ENCODE measurements at regions not wholly inside any gene's neighbourhood (a gene's known extent, or its start where the extent isn't known, plus 50 kb on each side); places are given as distances from the start of the nearest gene placed in this dataset.

DNA sequence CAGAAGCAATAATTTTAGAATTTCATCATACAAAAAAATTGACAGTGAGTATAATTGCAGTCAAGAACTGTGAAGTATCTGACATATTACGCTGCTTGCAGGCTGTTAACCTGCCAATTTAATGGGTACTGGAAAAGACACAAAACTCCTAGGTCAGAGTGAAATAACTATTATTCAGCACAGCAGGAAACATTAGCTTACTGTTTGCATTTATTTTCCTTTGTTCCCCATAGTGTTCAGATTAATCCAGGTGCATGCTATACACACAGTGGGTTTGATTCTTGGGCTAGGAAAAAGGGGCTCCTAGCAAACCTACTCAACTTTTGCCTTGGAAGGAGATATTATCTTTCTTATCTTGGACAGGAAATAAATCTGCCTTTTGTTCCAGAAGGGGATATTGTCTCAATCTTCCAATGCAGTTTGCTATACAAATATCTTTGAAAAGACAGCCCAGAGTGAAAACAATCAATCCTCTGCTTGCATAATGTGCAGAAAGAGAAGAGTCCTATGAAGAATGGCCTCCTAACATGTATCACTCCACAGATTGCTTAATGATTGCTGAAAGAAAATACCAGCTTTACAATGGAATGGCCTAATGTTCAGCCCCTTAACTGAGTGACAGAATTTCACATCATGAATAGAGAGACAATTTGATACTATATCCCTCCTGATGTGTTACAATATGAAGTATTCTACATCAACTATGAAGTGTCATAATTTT, 443.4 kb downstream of the TBC1D4 start:
- DNase-seq: no peak

- no peak for DNase-seq
Measured at GRCh38 chr13:75025956-75026355, 456.0 kb downstream of the TBC1D4 start.

GRCh38 chr13:75024602-75025001, 457.4 kb downstream of the TBC1D4 start:
- DNase-seq: no peak

DNA sequence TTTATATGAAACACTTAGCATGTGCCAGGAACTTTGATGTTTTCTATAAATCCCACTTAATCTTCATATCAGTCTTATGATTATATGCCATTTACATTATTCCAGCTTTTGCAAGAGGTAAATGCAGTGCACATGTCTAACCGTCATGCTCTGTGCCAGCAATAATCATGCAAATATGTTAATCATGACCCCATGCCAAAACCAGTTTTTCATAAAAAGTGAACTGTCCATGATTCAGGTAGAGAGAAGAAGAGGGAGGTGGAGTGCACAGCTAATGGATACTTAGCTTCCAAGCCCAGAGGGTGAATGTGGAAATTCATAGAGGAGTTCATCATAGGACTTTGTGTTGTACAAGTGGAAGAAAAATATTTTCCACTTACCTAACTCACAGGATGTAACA, 458.4 kb downstream of the TBC1D4 start:
- no peak for DNase-seq

- DNase-seq: no peak
Measured at GRCh38 chr13:75021151-75021550, 460.8 kb downstream of the TBC1D4 start.

DNA sequence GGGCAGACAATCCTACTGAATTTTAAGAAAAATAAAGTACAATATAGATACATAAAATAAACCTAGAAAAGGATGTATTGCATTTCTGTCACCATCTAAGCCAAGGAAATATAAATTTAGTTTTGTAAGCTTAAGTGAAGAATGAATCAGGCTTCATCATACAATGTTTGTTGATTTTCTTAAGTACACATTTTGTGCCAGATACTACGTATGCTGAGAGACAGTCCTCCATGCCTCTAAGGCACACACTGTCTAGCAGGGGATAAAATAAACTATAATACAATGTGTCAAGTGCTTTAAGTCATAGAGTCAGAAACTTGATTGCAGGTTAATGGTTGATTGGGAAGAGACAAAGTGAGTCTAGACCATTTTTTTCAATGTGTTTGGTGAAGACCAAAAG, 465.7 kb downstream of the TBC1D4 start:
- DNase-seq: no peak

DNA sequence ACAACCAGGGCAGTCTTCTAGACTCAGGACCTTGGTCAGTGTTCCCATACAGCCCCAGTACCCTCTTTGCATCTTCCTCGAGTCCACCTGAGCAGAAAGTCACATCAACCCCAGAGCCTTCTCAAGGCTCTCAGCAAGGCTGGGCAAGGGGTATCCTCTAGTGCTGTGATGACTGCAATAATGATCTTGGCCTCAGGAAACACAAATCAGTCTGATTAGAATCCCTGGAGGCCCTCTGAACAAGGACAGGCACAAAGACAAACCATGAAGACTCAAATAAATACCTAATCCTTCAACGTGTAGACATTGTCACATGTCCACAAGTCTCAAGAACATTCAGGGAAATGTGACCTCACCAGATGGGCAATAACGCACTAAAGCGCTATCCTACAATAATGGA, 468.2 kb downstream of the TBC1D4 start:
- no peak for DNase-seq

- no peak for DNase-seq
Measured at GRCh38 chr13:75010941-75011340, 471.0 kb downstream of the TBC1D4 start.

DNA sequence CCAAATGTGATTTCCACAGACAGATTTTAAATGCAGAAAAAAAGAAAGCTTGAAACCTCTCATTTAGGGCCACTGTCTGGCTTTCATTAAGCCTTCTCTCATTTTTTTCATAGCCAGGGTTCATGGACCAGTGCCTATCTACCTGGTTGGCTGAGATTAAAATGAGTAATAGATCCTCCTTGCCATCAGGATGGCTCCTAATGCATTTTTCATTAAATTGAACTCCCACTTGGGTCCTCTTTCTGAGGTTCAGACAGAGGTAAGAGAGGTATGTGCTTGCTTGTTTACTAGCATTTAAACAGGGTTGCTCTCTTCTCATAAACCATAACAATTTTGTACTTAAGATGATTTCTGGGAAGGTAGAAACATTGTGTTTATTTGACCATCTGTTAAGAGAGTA, 473.0 kb downstream of the TBC1D4 start:
- DNase-seq: no peak

DNA sequence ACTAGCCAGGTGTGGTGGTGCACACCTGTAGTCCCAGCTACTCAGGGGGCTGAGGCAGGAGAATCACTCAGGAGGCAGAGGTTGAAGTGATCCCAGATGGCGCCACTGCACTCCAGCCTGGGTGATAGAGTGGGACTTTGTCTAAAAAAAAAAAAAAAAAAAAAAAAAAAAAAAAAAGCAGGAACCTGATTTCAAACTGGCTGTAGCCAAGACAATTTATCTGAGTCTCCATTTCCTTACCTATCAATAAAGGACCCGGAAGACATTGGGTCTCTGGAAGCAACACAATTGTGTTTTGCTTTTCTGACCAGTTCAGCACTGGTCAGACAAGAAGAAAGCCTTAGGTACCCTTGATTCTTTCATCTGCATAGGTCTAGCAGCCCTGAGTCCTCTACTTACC, 491.0 kb downstream of the TBC1D4 start:
- no peak for DNase-seq

DNA sequence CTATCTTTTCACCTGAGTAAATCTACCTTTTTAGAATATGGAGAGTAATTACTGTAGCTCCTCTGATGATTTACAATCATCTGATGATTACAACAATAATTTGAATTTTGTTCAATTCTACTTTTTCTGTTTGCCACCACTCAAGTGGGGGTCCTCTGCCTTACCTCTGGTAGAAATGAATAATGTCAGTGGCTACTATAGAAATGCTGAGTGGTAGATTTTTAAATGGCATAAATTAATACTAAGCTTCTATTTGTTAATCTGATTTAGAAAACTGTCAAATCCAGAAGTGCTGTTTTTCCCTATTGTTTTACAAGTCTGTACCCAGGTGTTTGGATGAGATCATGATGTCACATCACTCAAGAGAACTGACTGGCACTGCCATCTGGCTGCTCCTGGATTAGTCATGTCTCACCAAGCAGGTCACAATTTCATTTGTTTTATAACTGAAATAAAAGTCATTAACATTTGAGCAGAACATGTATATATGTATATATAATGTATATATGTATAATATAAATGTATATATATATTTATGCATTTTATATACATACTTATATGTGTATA, 494.8 kb downstream of the TBC1D4 start:
- no peak for DNase-seq

GRCh38 chr13:74986609-74987008, 495.4 kb downstream of the TBC1D4 start:
- DNase-seq: no peak

DNA sequence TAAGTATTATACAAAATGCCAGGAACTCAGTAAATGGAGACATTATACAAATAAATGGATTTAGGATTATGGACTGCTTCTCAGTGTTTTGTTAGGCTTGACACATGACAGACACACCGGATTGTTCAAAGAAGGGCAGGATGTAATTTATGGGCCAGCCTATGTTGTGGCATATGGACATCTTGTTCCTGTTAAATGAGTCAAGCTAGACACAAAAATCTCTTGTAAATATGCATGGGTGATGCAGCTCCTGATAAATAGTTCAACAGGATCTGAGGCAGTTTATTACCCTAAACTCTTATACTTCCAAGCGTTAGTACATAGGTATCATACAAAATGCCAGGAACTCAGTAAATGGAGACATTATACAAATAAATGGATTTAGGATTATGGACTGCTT, 502.3 kb downstream of the TBC1D4 start:
- no peak for DNase-seq

- no peak for DNase-seq
Measured at GRCh38 chr13:74978591-74978990, 503.4 kb downstream of the TBC1D4 start.

DNA sequence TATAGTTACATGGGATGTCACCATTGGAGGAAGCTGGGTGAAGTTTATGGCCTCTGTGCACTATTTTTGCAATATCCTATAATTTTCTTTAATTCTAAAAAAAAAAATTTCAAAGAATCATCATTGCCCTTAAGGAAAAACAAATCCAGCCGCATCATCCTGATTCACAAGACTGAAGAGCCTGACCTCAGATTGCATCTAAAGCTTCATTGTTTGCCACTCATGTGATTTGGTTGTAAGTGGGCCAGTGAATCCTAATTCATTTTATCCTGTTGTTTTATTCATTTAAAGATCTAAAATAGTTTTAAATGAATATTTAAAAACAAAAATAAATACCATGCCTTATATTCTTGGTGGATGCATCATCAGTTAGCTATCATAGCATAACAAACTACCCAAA, 504.5 kb downstream of the TBC1D4 start:
- no peak for DNase-seq

DNA sequence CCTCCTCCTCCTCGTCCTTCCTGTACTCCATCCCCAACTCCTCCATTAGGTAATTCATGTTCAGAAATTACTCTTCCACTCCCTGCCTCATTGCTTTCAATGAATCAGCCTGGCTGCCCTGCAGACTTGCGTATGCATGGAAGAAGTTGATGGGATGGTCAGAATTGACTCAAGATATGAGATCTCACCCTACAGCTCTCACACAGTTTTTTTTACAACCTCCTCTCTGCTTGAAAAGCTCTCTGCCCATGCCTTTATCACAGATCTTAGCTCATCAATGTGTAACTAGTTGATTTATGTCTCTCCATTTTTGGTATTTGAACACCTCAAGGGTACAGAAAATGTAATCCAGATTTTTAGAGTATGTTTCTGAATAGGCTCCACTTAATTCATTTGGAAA, 506.9 kb downstream of the TBC1D4 start:
- DNase-seq: no peak

DNA sequence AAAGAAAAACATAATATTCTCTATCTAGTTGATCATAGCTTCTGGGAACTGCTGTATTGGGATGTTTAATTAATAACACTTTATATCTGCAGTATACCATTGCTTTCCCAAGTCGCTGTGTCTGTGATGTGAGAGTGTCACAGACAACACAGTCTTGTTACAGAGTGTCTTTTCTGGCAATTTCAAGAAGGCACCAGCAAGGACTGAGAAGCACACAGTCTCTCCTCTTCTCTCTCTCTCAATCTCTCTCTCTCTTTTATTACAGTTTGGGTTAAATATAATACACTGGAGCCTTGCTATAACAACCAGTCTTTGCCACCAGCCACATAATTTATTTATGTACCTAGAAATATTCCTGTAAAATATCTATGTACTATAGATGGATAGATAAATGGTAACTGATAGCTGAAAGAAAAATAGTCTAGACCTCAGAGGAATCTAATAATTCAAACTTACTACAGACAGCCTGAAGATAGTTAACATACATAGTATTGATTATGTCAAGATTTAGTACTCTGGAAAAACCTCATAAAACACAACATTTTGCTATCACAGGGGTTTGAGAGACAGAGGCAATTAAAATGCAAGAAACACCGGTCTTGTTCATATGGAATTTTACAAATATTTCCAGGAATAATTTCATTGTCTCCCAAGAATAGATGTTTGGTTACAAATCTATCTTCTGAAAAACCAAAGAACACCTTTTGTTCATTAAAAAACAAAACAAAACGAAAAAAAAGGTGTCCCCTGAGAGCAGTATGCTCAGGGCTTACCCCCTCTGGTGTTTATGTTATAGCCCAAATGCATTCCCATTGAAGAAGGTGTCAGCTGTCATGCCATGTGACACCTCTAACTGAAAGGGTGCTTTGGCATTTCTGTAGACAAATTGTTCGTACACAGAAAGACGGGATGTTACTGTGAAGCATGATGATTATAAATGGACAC, 507.8 kb downstream of the TBC1D4 start:
- DNase-seq: no peak

- DNase-seq: no peak
Measured at GRCh38 chr13:74969419-74969818, 512.5 kb downstream of the TBC1D4 start.

DNA sequence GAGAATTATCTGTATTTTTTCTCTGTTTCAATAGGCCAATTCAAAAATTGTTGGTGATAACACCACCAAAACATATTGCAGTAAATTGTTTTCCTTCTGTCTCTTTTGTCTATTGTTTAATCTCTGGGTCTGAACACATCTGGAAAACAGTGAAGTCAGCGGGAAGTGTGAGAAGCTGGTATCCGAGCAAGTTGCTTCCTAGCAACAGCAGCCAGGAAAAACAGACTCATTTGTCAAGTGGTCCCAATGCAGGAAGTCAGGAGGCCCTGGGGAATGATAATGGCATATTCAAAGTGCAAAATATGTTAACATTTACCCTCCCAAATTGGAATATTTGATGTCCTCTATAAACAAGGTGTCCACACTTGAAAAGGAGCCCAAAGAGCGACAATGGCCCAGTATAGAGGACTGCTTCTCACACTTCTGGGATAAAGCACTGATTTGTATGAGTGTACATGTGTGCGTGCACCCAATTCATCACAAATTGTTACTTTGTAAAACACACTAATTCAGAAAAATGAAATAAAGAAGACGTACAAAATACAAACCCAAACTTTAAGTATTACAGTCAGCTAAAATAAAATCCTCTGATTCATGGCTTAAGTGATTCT, 515.0 kb downstream of the TBC1D4 start:
- no peak for DNase-seq

DNA sequence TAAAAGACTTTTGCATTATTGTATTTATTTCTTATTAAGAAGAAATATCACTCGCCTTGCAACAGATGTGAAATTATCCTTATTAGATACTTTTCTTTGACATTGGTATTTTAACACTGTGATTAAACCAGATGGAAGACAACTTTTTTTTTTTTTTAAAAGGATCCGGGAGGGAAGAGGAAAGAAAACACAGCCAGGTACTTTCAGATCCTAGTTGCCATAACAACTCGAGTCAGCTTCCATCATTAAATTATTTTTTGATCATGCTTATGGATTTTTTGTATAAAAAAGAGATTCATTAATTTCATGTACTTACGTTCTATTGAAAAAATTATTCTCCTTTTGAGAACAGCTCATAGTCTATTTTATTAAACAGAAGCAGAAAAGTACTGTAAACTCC, 515.7 kb downstream of the TBC1D4 start:
- no peak for DNase-seq

DNA sequence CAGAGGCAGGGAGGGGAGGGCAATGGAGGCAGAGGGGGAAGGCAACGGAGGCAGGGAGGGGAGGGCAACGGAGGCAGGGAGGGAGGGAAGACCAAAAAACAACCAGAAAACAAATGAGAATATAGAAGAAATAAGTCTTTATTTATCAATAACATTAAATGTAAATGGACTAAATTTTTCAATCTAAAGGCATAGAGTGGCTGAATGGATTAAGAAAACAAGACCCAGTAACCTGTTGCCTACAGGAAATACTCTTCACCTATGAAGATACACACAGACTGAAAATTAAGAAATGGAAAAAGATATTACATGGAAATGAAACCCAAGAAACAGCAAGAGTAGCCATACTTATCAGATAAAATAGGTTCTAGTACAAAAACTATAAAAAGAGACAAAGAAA, 536.3 kb downstream of the TBC1D4 start:
- no peak for DNase-seq

GRCh38 chr13:74931698-74932433, 550.1 kb downstream of the TBC1D4 start:
- no peak for DNase-seq
